ENCODE measurements at regions not wholly inside any gene's neighbourhood (a gene's known extent, or its start where the extent isn't known, plus 50 kb on each side); places are given as distances from the start of the nearest gene placed in this dataset.

- Histone ChIP-seq H3K4me3 (no peak overlapping the region), H3K27ac (no peak overlapping the region), H3K9me3 (no peaks in the 10 kb centered on the region), H3K36me3 (no peaks in the 10 kb centered on the region), H3K4me1 (no peaks in the 10 kb centered on the region), H3K27me3 (no peaks in the 10 kb centered on the region)
- no peak for TF ChIP-seq POLR2A (IDR thresholded peaks at IDR 0.05)
- TF ChIP-seq CTCF (IDR thresholded peaks at IDR 0.05): no peak
- DNase-seq: no peak
Observed at GRCh38 chr1:203567596-203567995, 59.0 kb upstream of the ATP2B4 start.

DNA sequence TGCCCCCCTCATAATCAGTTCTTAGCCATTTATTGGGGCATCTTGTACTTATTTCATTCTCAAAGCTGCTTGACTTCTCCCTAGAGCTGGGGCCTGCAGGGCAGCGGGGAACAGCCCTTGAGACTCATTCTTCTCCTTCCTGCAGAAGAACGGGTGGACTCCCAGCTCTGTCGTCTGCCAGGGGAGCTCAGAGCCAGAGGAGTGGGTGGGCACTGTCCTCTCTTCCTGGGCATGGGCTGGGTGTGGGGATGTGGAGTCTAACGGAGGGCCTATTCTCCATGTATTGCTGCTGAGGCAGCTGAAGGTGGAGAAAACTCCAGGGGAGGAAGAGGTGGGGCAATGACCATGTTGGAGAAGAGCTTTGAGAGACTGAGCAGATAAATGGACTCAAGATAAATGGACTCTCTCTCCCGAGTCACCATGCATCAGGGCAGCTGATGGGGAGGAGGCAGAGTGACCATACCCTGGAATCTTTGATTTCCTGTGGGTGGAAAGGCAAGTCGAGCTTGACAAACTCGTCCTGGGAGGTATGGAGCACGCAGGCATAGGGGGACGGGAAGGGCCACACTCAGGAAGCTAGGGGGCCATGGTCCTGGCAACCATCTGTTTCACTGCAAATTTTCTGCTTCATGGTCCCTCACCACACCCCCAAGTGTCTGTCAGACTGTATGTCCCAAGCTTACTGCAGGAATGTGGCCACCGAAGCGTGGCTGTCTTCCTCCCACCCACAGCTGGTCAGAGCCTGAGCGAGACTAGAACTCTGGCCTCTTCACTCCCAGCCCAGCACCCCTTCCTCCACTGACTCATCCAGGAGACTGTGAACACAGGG is 56.9 kb upstream of the ATP2B4 start:
- no peaks in the 10 kb centered on the region for H3K4me1 ChIP-seq
- H3K4me3 ChIP-seq: no peak overlapping the region
- H3K9me3 ChIP-seq: no peaks in the 10 kb centered on the region
- H3K36me3 ChIP-seq: no peaks in the 10 kb centered on the region
- no peak for DNase-seq
- no peak overlapping the region for H3K27ac ChIP-seq
- TF ChIP-seq POLR2A (IDR thresholded peaks at IDR 0.05) (no peak), CTCF (IDR thresholded peaks at IDR 0.05) (no peak)
- H3K27me3 ChIP-seq: no peaks in the 10 kb centered on the region

DNA sequence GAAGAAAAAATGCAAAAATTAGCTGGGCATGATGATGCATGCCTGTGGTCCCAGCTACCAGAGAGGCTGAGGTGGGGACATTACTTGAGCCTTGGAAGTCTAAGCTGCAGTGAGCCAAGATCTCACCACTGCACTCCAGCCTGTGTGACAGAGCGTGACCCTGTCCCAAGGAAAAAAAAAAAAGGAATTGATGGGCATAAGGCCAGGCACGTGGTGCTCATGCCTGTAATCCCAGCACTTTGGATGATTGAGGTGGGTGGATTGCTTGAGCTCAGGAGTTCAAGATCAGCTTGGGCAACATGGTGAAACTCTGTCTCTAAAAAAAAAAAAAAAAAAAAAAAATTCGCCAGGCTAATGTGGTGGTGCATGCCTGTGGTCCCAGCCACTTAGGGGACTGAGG is 55.8 kb upstream of the ATP2B4 start:
- no peak for DNase-seq
- Histone ChIP-seq H3K27me3 (no peaks in the 10 kb centered on the region), H3K9me3 (no peaks in the 10 kb centered on the region), H3K4me3 (no peak overlapping the region), H3K4me1 (no peaks in the 10 kb centered on the region), H3K27ac (no peak overlapping the region), H3K36me3 (no peaks in the 10 kb centered on the region)
- TF ChIP-seq CTCF (IDR thresholded peaks at IDR 0.05) (no peak), POLR2A (IDR thresholded peaks at IDR 0.05) (no peak)

DNA sequence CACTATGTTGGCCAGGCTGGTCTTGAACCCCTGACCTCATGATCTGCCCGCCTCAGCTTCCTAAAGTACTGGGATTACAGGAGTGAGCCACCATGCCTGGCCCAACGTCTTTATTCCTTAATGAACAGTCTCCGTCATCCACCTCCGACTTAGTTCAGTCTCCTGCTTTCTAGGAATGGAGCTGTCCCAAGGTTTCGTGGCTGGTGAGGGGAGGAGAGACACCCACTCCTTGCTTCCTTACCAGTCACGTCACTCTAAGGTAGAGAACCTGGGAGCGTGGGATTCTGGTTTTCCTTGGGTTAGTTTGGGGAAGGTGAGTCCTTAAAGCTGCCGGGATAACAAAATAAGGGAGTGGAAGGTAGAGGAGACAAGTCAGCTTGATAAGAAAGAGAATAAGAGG is 55.0 kb upstream of the ATP2B4 start:
- H3K4me3 ChIP-seq: no peak overlapping the region
- H3K9me3 ChIP-seq: no peaks in the 10 kb centered on the region
- H3K4me1 ChIP-seq: no peaks in the 10 kb centered on the region
- no peak for TF ChIP-seq POLR2A (IDR thresholded peaks at IDR 0.05)
- TF ChIP-seq CTCF (IDR thresholded peaks at IDR 0.05): no peak
- no peak for DNase-seq
- no peaks in the 10 kb centered on the region for H3K36me3 ChIP-seq
- H3K27me3 ChIP-seq: no peaks in the 10 kb centered on the region
- H3K27ac ChIP-seq: no peak overlapping the region

DNA sequence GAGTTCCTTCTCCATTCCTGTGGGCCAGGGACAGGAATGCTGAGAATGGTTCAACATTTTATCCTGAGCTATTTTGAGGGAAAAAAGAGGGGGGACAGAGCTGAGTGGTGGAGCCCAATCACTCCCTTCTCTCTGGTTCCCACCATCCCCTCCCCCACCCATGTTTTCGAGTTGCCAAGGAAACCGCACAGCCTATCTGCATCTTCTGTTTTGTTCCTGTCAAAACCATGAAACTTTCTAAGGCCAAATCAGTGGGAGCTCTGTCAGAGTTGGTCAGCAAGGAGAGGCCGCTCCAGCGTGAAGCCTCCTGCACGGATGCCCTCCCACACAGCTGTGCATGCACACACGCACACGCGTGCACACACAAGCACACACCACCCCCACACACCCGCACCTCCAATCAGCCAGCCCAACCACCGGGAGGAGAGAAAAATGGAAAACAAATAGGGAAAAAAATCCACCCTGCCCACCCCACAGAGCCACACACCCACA is 54.5 kb upstream of the ATP2B4 start:
- no peak for TF ChIP-seq POLR2A (IDR thresholded peaks at IDR 0.05)
- no peak for TF ChIP-seq CTCF (IDR thresholded peaks at IDR 0.05)
- H3K4me3 ChIP-seq: no peak overlapping the region
- no peaks in the 10 kb centered on the region for H3K9me3 ChIP-seq
- H3K27me3 ChIP-seq: no peaks in the 10 kb centered on the region
- H3K36me3 ChIP-seq: no peaks in the 10 kb centered on the region
- H3K27ac ChIP-seq: no peak overlapping the region
- H3K4me1 ChIP-seq: no peaks in the 10 kb centered on the region
- no peak for DNase-seq

Measured in Peyer's patch (tissue), 4 donors.